Jurkat, Clone E6-1 (cell line): ENCODE measurements at regions not wholly inside any gene's neighbourhood (a gene's known extent, or its start where the extent isn't known, plus 50 kb on each side); places are given as distances from the start of the nearest gene placed in this dataset.
"Not testable (repeated sequence)": the region's sequence is repeated elsewhere in the genome, so short reads cannot be mapped to it uniquely, and the experiment has no call there.

Source experiments
- DNase-seq: peaks from one replicate; pipeline ENCODE4 v3.0.0-alpha.2; 2011; ENCODE audit warnings: low read depth, low spot score
- H3K4me3 ChIP-seq: 2 replicates; pipeline ENCODE4 v1.5.1; 2011; ENCODE audit warnings: mild to moderate bottlenecking, low read length, control low read depth, moderate library complexity

GRCh38 chr11:15668718-15669117, 554.0 kb downstream of the INSC start:
- DNase-seq, result no peak
- no peak overlapping the region for H3K4me3 ChIP-seq

GRCh38 chr11:15670520-15671070, 555.9 kb downstream of the INSC start:
- no peak overlapping the region for H3K4me3 ChIP-seq
- no peak for DNase-seq

- no peak for DNase-seq
- H3K4me3 ChIP-seq, result no peak overlapping the region
These were observed 556.5 kb downstream of the INSC start for GRCh38 chr11:15671216-15671615.

- no peak overlapping the region for H3K4me3 ChIP-seq
- no peak for DNase-seq
These were observed 558.1 kb downstream of the INSC start for GRCh38 chr11:15672825-15673224.

- H3K4me3 ChIP-seq, result no peak overlapping the region
- no peak for DNase-seq
These were observed 558.7 kb downstream of the INSC start for GRCh38 chr11:15673408-15673831.

GRCh38 chr11:15674756-15675155, 560.0 kb downstream of the INSC start:
- H3K4me3 ChIP-seq, result no peak overlapping the region
- DNase-seq, result no peak

GRCh38 chr11:15675683-15676082, 561.0 kb downstream of the INSC start:
- H3K4me3 ChIP-seq, result no peak overlapping the region
- DNase-seq, result no peak

- no peak overlapping the region for H3K4me3 ChIP-seq
- DNase-seq, result no peak
These were observed 562.5 kb downstream of the INSC start for GRCh38 chr11:15677181-15677580.

- no peak overlapping the region for H3K4me3 ChIP-seq
These were observed 568.8 kb downstream of the INSC start for GRCh38 chr11:15683528-15683927.

GRCh38 chr11:15685306-15685705, 570.6 kb downstream of the INSC start:
- no peak for DNase-seq
- no peak overlapping the region for H3K4me3 ChIP-seq

More at GRCh38 chr11:15683528-15683927, 568.8 kb downstream of the INSC start:
- DNase-seq, result no peak

GRCh38 chr11:15686259-15686658, 571.5 kb downstream of the INSC start:
- DNase-seq, H3K4me3 ChIP-seq: not testable (repeated sequence)

- H3K4me3 ChIP-seq, result no peak overlapping the region
- no peak for DNase-seq
These were observed 572.6 kb downstream of the INSC start for GRCh38 chr11:15687342-15687741.

- no peak for DNase-seq
- no peak overlapping the region for H3K4me3 ChIP-seq
These were observed 573.6 kb downstream of the INSC start for GRCh38 chr11:15688351-15688792.

GRCh38 chr11:15690320-15690719, 575.6 kb downstream of the INSC start:
- no peak overlapping the region for H3K4me3 ChIP-seq
- no peak for DNase-seq

- H3K4me3 ChIP-seq, result no peak overlapping the region
- DNase-seq, result no peak
These were observed 578.0 kb downstream of the INSC start for GRCh38 chr11:15692739-15693138.

- no peak for DNase-seq
- no peak overlapping the region for H3K4me3 ChIP-seq
These were observed 580.5 kb downstream of the INSC start for GRCh38 chr11:15695096-15695721.

- no peak for DNase-seq
- no peak overlapping the region for H3K4me3 ChIP-seq
These were observed 581.3 kb downstream of the INSC start for GRCh38 chr11:15696069-15696468.

GRCh38 chr11:15697437-15698236, 582.9 kb downstream of the INSC start:
- H3K4me3 ChIP-seq, result no peak overlapping the region
- DNase-seq, result no peak

- no peak overlapping the region for H3K4me3 ChIP-seq
- DNase-seq, result no peak
These were observed 584.1 kb downstream of the INSC start for GRCh38 chr11:15698855-15699254.

- no peak overlapping the region for H3K4me3 ChIP-seq
- DNase-seq, result no peak
These were observed 585.3 kb downstream of the INSC start for GRCh38 chr11:15699978-15700377.
